Common myeloid progenitor, CD34-positive (primary cell): ENCODE measurements at regions not wholly inside any gene's neighbourhood (a gene's known extent, or its start where the extent isn't known, plus 50 kb on each side); places are given as distances from the start of the nearest gene placed in this dataset.
A peak's percentile ranks its signal among the peaks of the same experiment; 100 is the strongest.

Experiments
- CTCF ChIA-PET: fragments of 350-600 bp; sonication (Branson Sonifier 250); formaldehyde crosslinking; loops from one replicate; lab custom pipeline; 2021; ENCODE audit warnings: antibody characterized with exemption; lab: Charles Lee
- POLR2A ChIA-PET: fragments of 350-600 bp; sonication (Branson Sonifier 250); formaldehyde crosslinking; loops from one replicate; lab custom pipeline; 2021; ENCODE audit warnings: antibody characterized with exemption; lab: Charles Lee
- DNase-seq, 3 donors: peaks; one replicate each; pipeline versions ENCODE4 v3.0.0 to v3.0.0-alpha.2; 2013
- H3K27ac ChIP-seq, 2 experiments: 1 replicate in 1 of 2; 2 replicates in 1 of 2; pipeline ENCODE4 v1.7.0; 2013; ENCODE audit warnings: inconsistent platforms in 2 of 2, low read length in 2 of 2, mild to moderate bottlenecking in 2 of 2, low read depth in 1 of 2, moderate library complexity in 1 of 2; ENCODE audit not compliant: severe bottlenecking in 2 of 2, insufficient read depth in 1 of 2, poor library complexity in 1 of 2
- H3K27me3 ChIP-seq, 5 experiments: replicated peaks in 2 of 5; 1 replicate in 3 of 5; 2 replicates in 2 of 5; pipeline versions ENCODE4 v1.6.1 to v1.7.0; 2013; ENCODE audit warnings: low read length in 4 of 5, mild to moderate bottlenecking in 2 of 5, moderate library complexity in 2 of 5, inconsistent platforms in 1 of 5; ENCODE audit not compliant: insufficient read depth in 5 of 5, control insufficient read depth in 4 of 5
- H3K36me3 ChIP-seq, 4 experiments: 1 replicate in 2 of 4; 2 replicates in 2 of 4; pipeline versions ENCODE4 v1.6.1 to v1.7.0; 2013; ENCODE audit warnings: low read length in 3 of 4, control low read depth in 1 of 4, mild to moderate bottlenecking in 1 of 4; ENCODE audit not compliant: control insufficient read depth in 4 of 4, insufficient read depth in 4 of 4
- H3K4me1 ChIP-seq, 4 experiments: 1 replicate in 3 of 4; 2 replicates in 1 of 4; pipeline versions ENCODE4 v1.6.1 to v1.7.1; 2013; ENCODE audit warnings: low read length in 3 of 4, mild to moderate bottlenecking in 3 of 4, control low read depth in 1 of 4, inconsistent platforms in 1 of 4, moderate library complexity in 1 of 4; ENCODE audit not compliant: control insufficient read depth in 4 of 4, insufficient read depth in 4 of 4; ENCODE audit errors: control extremely low read depth in 1 of 4
- H3K4me3 ChIP-seq, 7 experiments: 1 replicate in 4 of 7; 2 replicates in 3 of 7; pipeline versions ENCODE4 v1.5.1 to v1.7.0; 2013; ENCODE audit warnings: mild to moderate bottlenecking in 7 of 7, low read length in 6 of 7, moderate library complexity in 6 of 7, inconsistent platforms in 2 of 7, low read depth in 2 of 7, control low read depth in 1 of 7; ENCODE audit not compliant: insufficient read depth in 4 of 7, control insufficient read depth in 1 of 7; ENCODE audit errors: extremely low read depth in 1 of 7
- H3K9me3 ChIP-seq, 5 experiments: 1 replicate in 4 of 5; 2 replicates in 1 of 5; pipeline versions ENCODE4 v1.6.1 to v1.7.1; 2013; ENCODE audit warnings: low read length in 4 of 5, mild to moderate bottlenecking in 2 of 5, inconsistent platforms in 1 of 5, low read depth in 1 of 5, moderate library complexity in 1 of 5; ENCODE audit not compliant: control insufficient read depth in 4 of 5, insufficient read depth in 2 of 5; ENCODE audit errors: control extremely low read depth in 1 of 5
- WGBS: methylation state at CpG from one replicate; pipeline ENCODE4 v1.1.5; 2013; ENCODE audit not compliant: insufficient coverage; 5-methylcytosine and 5-hydroxymethylcytosine counted together

GRCh38 chr15:51156957-51157356, 62.3 kb upstream of the TNFAIP8L3 start:
- Histone ChIP-seq H3K27ac (no peak overlapping the region), H3K4me1 (no peaks in the 10 kb centered on the region), H3K4me3 (no peak overlapping the region), H3K36me3 (no peaks in the 10 kb centered on the region), H3K9me3 (no peaks in the 10 kb centered on the region), H3K27me3 (peaks cover 0 to 11% (median 4%) of the 10 kb centered on the region in 5 experiments)
- WGBS, result no CpG with 5 or more reads among the region's 1 CpG
- no peak for DNase-seq
- ChIA-PET POLR2A (no interaction called here), CTCF (no interaction called here)

DNA sequence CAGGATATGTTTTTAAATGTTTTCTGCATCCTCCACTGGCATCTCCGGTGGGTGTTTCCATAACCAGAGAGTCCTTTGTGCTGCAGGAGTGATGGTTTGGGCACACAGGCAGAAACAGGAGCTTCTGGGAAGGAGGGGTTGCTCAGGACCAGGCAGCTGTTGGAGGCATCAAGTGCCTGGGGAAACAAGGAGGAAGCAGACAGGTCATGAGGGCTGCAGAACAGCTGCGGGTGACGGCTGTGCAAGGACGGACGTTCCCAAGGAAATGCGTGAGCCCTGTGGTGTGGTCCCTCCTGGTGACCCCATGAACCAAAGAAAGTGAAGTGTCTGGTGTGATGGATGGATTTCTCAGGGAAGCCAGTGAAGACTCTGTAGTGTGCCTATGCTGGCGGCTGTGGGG, 61.2 kb upstream of the TNFAIP8L3 start:
- POLR2A ChIA-PET, result no interaction called here
- WGBS, result 47% methylated on average over 7 of the region's 7 CpGs

GRCh38 chr15:51155016-51155580, 60.4 kb upstream of the TNFAIP8L3 start:
- Histone ChIP-seq H3K4me3 (no peak overlapping the region), H3K4me1 (no peaks in the 10 kb centered on the region), H3K27me3 (peaks cover 0 to 11% (median 4%) of the 10 kb centered on the region in 5 experiments), H3K9me3 (no peaks in the 10 kb centered on the region), H3K27ac (no peak overlapping the region), H3K36me3 (no peaks in the 10 kb centered on the region)
- 94% methylated on average over 7 of the region's 9 CpGs for WGBS
- POLR2A ChIA-PET, result no interaction called here
- DNase-seq, result no peak
- CTCF ChIA-PET, result no interaction called here

More for the DNA sequence above, 61.2 kb upstream of the TNFAIP8L3 start:
- no peaks in the 10 kb centered on the region for H3K36me3 ChIP-seq
- no peak overlapping the region for H3K27ac ChIP-seq
- H3K4me1 ChIP-seq, result no peaks in the 10 kb centered on the region
- H3K4me3 ChIP-seq, result no peak overlapping the region
- no peaks in the 10 kb centered on the region for H3K9me3 ChIP-seq
- peak in 2 of 3 donors; percentile 15 to 24 for DNase-seq
- H3K27me3 ChIP-seq, result peaks cover 0 to 11% (median 4%) of the 10 kb centered on the region in 5 experiments
- CTCF ChIA-PET, result no interaction called here
